ENCODE measurements at regions not wholly inside any gene's neighbourhood (a gene's known extent, or its start where the extent isn't known, plus 50 kb on each side); places are given as distances from the start of the nearest gene placed in this dataset.

GRCh38 chr17:81345228-81346089 lies 49.8 kb upstream of the BAHCC1 start:
- TF ChIP-seq CTCF (IDR thresholded peaks at IDR 0.05): peak in 8 of 9 donors; percentile 17 to 53 (median 36)

More at GRCh38 chr17:81345228-81346089, 49.8 kb upstream of the BAHCC1 start:
- peak; percentile 52 to 77 (median 64) for ATAC-seq
- WGBS, 2 donors: 0 to 1% methylated on average over 80 to 87 of the region's 95 CpGs
- Histone ChIP-seq H3K4me1 (peaks cover 7 to 68% (median 25%) of the 10 kb centered on the region in 9 donors), H3K27me3 (peaks cover 0 to 48% (median 0%) of the 10 kb centered on the region in 7 donors), H3K36me3 (no peaks in the 10 kb centered on the region), H3K4me3 (peak overlapping the region; percentile 63 to 92 (median 75)), H3K27ac (peak overlapping the region; percentile 87 to 98 (median 96)), H3K9me3 (no peaks in the 10 kb centered on the region)
- intact Hi-C loops (cut with DNase I): loop anchor here in 1 of 10 donors (1.0 kb wide), 1 partner anchor 42 kb away; no protein-coding TSS in a partner anchor
- peak; percentile 89 to 92 for DNase-seq
